Lower leg skin (tissue), 4 donors: ENCODE measurements at regions not wholly inside any gene's neighbourhood (a gene's known extent, or its start where the extent isn't known, plus 50 kb on each side); places are given as distances from the start of the nearest gene placed in this dataset.

Source experiments
- DNase-seq, 2 donors: peaks; one replicate each; pipeline ENCODE4 v3.0.0-alpha.2; 2019; ENCODE audit warnings: low spot score in 2 of 2
- H3K4me3 ChIP-seq: fragments of 200-600 bp; sonication (generic); 2 replicates; pipeline ENCODE4 v1.5.1; 2017; ENCODE audit warnings: mild to moderate bottlenecking, low read depth; ENCODE audit not compliant: poor library complexity, severe bottlenecking
- POLR2A ChIP-seq, 2 donors: fragments of 450-650 bp; IDR thresholded peaks; one replicate each; pipeline ENCODE4 v1.6.1; 2016 to 2017; ENCODE audit warnings: antibody characterized with exemption in 2 of 2, mild to moderate bottlenecking in 1 of 2, moderate library complexity in 1 of 2
- WGBS, 2 donors: methylation state at CpG; one replicate each; pipeline ENCODE4 v1.1.5; 2018; 5-methylcytosine and 5-hydroxymethylcytosine counted together
- intact Hi-C: fragments of 100-400 bp; cut with DNase I; formaldehyde crosslinking; loops from one replicate; pipeline ENCODE4 v1.15.0; 2023; ENCODE audit warnings: low total_unique reads
- TF ChIP-seq, protein P1 (sequence below), 3 donors: fragments of 450-650 bp; IDR thresholded peaks; one replicate each; pipeline ENCODE4 v1.5.1; 2016; ENCODE audit warnings: antibody characterized with exemption in 3 of 3, mild to moderate bottlenecking in 3 of 3, moderate library complexity in 2 of 3

DNA sequence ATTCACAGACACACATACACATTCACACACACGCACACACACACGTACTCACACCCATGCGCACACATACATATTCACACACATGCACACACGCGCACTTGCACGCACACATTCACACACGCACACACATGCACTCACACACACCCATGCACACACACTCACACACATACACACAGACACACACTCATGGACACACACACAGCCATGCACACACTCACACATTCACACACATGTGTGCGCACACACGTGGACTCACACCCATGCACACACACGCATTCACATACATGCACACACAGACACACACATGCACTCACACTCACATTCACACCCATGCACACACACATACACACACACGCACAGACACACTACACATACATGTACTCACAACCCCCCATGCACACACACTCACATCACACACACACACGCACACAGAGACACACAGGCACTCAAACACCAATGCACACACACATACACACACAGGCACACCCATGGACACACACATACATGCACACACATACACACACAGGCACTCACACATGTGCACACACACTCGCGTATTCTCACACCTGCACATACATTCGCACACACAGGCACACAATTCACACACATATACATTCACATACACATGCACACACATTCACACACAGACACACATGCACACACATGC lies 589.1 kb downstream of the PTPRU start:
- H3K4me3 ChIP-seq, result no peak overlapping the region
- peak in 1 of 2 donors; percentile 26 for DNase-seq
- intact Hi-C loops, result no loop called here
- 88 to 96% methylated on average over 15 of the region's 15 CpGs for WGBS, 2 donors
- TF ChIP-seq POLR2A (IDR thresholded peaks at IDR 0.05), result no peak
- TF ChIP-seq, protein P1, sequence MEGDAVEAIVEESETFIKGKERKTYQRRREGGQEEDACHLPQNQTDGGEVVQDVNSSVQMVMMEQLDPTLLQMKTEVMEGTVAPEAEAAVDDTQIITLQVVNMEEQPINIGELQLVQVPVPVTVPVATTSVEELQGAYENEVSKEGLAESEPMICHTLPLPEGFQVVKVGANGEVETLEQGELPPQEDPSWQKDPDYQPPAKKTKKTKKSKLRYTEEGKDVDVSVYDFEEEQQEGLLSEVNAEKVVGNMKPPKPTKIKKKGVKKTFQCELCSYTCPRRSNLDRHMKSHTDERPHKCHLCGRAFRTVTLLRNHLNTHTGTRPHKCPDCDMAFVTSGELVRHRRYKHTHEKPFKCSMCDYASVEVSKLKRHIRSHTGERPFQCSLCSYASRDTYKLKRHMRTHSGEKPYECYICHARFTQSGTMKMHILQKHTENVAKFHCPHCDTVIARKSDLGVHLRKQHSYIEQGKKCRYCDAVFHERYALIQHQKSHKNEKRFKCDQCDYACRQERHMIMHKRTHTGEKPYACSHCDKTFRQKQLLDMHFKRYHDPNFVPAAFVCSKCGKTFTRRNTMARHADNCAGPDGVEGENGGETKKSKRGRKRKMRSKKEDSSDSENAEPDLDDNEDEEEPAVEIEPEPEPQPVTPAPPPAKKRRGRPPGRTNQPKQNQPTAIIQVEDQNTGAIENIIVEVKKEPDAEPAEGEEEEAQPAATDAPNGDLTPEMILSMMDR (IDR thresholded peaks at IDR 0.05), result no peak

DNA sequence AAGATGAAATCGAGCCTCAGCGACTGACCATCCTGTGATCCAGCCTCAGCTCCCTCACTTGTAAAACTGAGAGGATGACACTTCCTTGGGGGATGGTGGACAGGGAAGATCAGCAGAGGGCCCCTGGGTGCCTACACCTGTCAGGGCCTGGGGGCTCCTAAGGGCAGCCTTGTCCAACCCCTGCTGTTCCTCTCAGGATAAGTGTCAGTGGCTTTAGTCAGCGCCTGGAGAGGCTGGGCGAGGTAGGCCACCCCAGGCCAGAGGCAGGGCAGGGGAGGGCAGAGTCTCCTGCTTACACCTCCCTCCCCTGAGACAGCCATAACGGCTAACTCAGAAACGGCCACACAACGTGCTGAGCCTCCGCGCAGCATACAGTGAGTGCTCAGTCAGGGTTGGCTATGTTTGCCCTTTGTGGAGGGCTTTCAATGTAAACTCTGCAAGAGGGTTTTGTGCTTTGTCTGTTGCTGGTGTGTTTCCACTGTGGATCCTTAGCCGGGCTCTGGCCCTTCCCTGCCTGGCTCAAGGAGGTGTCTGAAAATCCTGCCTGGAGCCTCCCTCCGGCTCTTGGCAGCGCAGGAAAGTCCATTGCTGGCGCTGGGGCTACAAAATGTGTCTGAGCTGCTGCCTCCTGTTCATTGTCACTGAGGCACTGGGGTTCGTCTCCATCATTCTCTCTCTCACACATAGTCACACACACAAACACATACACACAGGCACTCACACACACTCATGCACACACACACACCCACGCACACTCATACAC lies 588.4 kb downstream of the PTPRU start:
- 63 to 66% methylated on average over 13 to 14 of the region's 15 CpGs for WGBS, 2 donors
- intact Hi-C loops, result no loop called here
- no peak overlapping the region for H3K4me3 ChIP-seq
- peak in 1 of 2 donors; percentile 59 for DNase-seq
- TF ChIP-seq POLR2A (IDR thresholded peaks at IDR 0.05), result no peak
- TF ChIP-seq, protein P1 (IDR thresholded peaks at IDR 0.05), result no peak

DNA sequence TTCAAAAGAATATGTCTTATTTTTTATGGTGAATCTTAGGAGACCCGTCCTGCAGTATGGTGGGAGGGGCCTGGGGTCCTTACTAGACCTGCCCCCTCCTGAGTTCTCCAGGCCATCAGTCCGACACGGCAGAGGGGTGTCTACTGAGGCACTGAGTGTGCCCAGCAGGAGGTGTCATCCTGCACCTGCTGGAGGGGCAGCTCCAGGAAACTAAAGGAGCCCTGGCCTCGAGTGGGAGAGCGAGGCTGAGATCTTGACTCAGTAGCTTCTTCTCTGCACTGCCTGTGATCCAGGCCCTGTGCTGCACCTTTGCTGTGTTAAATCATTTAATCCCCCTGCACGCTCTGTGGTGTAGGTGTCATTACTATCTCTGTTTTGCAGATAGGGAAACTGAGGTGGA lies 587.7 kb downstream of the PTPRU start:
- H3K4me3 ChIP-seq, result no peak overlapping the region
- intact Hi-C loops, result no loop called here
- WGBS, 2 donors, result 51 to 62% methylated on average over 6 of the region's 6 CpGs
- peak in 1 of 2 donors; percentile 46 for DNase-seq
- TF ChIP-seq, protein P1 (IDR thresholded peaks at IDR 0.05), result no peak
- TF ChIP-seq POLR2A (IDR thresholded peaks at IDR 0.05), result no peak

DNA sequence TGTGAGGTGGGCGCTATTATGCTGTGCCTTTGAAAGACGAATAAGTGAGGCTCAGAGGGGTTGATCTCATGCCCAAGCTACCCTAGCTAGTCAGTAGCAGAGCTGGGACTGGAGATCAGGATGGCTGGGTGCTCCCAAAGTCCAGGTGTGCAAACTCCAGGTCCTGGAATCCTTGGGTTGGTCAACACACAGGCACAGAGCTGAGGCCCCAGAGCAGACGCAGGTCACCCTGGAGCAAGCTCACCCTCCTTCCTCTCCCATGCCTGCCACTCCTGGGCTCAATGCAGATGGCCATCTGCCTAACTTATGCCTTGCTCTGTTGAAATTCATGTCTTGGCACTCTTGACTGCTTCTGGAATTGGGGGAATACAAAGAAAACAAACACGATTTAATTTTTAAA lies 587.2 kb downstream of the PTPRU start:
- WGBS, 2 donors, result 79 to 87% methylated on average over 4 of the region's 4 CpGs
- intact Hi-C loops, result no loop called here
- DNase-seq, result peak in 1 of 2 donors; percentile 58
- no peak for TF ChIP-seq POLR2A (IDR thresholded peaks at IDR 0.05)
- TF ChIP-seq, protein P1 (IDR thresholded peaks at IDR 0.05), result no peak
- no peak overlapping the region for H3K4me3 ChIP-seq

DNA sequence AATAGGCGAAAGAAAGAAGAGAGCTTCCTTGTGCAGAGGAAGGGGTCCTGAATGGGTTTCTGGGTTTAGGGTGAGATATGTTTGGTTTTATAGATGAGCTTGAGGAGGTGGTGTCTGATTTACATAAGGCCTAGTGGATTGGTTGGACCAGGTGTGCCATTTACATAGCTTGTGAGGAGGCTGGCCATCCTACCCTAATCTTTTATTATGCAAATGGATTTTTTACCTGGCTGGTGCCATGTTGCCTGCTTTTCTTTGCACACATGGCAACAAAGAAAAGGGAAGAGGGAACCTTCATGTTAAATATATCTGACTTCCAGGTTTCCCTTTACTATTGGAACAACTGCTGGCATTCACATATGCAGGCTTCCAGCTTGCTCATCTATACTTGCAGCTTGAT lies 585.3 kb downstream of the PTPRU start:
- WGBS, 2 donors, result 93 to 97% methylated on average over 1 of the region's 1 CpG
- no peak for DNase-seq
- intact Hi-C loops, result no loop called here
- TF ChIP-seq, protein P1 (IDR thresholded peaks at IDR 0.05), result no peak
- H3K4me3 ChIP-seq, result no peak overlapping the region
